ENCODE measurements at regions not wholly inside any gene's neighbourhood (a gene's known extent, or its start where the extent isn't known, plus 50 kb on each side); places are given as distances from the start of the nearest gene placed in this dataset.
"Not testable (repeated sequence)": the region's sequence is repeated elsewhere in the genome, so short reads cannot be mapped to it uniquely, and the experiment has no call there.

- no peak for DNase-seq
These were observed 115.7 kb upstream of the EPB41L4A start for GRCh38 chr5:112534611-112535255.

- DNase-seq: no peak
These were observed 116.3 kb upstream of the EPB41L4A start for GRCh38 chr5:112535356-112535755.

GRCh38 chr5:112544558-112544957, 125.5 kb upstream of the EPB41L4A start:
- not testable (repeated sequence) for DNase-seq

GRCh38 chr5:112546946-112547592, 128.0 kb upstream of the EPB41L4A start:
- no peak for DNase-seq

GRCh38 chr5:112548246-112548881, 129.3 kb upstream of the EPB41L4A start:
- no peak for DNase-seq

GRCh38 chr5:112549127-112549526, 130.1 kb upstream of the EPB41L4A start:
- DNase-seq: no peak

- no peak for DNase-seq
These were observed 130.6 kb upstream of the EPB41L4A start for GRCh38 chr5:112549605-112550166.

- DNase-seq: peak; percentile 8
These were observed 132.4 kb upstream of the EPB41L4A start for GRCh38 chr5:112551419-112552032.

GRCh38 chr5:112552216-112552615, 133.1 kb upstream of the EPB41L4A start:
- no peak for DNase-seq

- DNase-seq: no peak
These were observed 133.7 kb upstream of the EPB41L4A start for GRCh38 chr5:112552791-112553190.

- DNase-seq: no peak
These were observed 135.3 kb upstream of the EPB41L4A start for GRCh38 chr5:112554101-112554977.

GRCh38 chr5:112555197-112555596, 136.1 kb upstream of the EPB41L4A start:
- no peak for DNase-seq

GRCh38 chr5:112555691-112556090, 136.6 kb upstream of the EPB41L4A start:
- DNase-seq: no peak

- DNase-seq: not testable (repeated sequence)
These were observed 140.4 kb upstream of the EPB41L4A start for GRCh38 chr5:112559501-112559900.

- no peak for DNase-seq
These were observed 141.3 kb upstream of the EPB41L4A start for GRCh38 chr5:112560371-112560770.

GRCh38 chr5:112563169-112563826, 144.2 kb upstream of the EPB41L4A start:
- no peak for DNase-seq

GRCh38 chr5:112566251-112566650, 147.2 kb upstream of the EPB41L4A start:
- no peak for DNase-seq

- no peak for DNase-seq
These were observed 150.5 kb upstream of the EPB41L4A start for GRCh38 chr5:112569596-112569995.

- DNase-seq: no peak
These were observed 151.8 kb upstream of the EPB41L4A start for GRCh38 chr5:112570708-112571444.

GRCh38 chr5:112573441-112573840, 154.4 kb upstream of the EPB41L4A start:
- DNase-seq: no peak

GRCh38 chr5:112574536-112574935, 155.5 kb upstream of the EPB41L4A start:
- DNase-seq: no peak
